ENCODE measurements at regions not wholly inside any gene's neighbourhood (a gene's known extent, or its start where the extent isn't known, plus 50 kb on each side); places are given as distances from the start of the nearest gene placed in this dataset.

DNA sequence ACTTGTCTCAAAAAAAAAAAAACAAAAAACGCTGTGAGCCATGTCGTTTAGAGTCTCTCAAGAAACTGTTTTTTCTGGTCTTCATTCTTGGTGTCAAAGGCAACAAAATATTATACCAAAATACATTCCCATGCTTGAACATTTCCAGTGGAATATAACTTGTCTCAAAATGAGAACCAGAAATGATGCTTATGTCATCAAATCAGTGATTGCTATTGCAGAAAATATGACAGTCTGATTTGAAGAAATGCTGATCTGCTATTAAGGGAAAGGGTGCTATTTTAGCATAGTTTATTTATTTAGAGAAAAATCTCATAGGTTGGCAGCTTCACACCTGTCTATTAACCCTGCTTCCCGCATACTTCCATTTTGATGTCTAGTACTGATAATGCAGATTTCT is 82.4 kb upstream of the ACSL3 start:
- TF ChIP-seq CTCF (IDR thresholded peaks at IDR 0.05; ENCODE audit: extremely low read depth in 1 of 2, insufficient read depth in 1 of 2, low read depth in 1 of 2, low read length in 2 of 2) (no peak), POLR2A (IDR thresholded peaks at IDR 0.05; ENCODE audit: low read depth, low read length) (no peak)

Data from endothelial cell of umbilical vein (primary cell).